ENCODE measurements at regions not wholly inside any gene's neighbourhood (a gene's known extent, or its start where the extent isn't known, plus 50 kb on each side); places are given as distances from the start of the nearest gene placed in this dataset.

DNA sequence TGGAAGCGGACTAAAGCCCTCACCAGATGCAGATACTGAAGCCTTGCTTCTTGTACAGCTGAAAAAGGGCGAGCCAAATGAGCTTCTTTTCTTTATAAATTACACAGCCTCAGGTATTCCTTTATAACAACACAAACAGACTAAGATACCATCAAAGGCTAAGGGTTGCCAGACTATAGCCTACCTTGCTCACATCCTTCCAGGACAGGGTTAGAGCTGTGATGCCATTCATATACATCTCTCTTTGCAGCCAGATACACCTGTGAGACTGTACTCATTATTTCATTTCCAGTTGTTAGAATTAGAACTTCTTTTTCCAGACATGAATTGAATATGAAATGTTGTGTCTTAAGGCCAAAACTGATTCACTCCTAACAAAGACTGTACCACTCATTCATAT is 262.8 kb upstream of the NR2F2 start:
- Histone ChIP-seq H3K27me3 (no peaks in the 10 kb centered on the region), H3K4me1 (no peaks in the 10 kb centered on the region), H3K9me3 (no peaks in the 10 kb centered on the region), H3K36me3 (no peaks in the 10 kb centered on the region), H3K4me3 (no peak overlapping the region), H3K27ac (no peak overlapping the region)
- TF ChIP-seq, protein P1, sequence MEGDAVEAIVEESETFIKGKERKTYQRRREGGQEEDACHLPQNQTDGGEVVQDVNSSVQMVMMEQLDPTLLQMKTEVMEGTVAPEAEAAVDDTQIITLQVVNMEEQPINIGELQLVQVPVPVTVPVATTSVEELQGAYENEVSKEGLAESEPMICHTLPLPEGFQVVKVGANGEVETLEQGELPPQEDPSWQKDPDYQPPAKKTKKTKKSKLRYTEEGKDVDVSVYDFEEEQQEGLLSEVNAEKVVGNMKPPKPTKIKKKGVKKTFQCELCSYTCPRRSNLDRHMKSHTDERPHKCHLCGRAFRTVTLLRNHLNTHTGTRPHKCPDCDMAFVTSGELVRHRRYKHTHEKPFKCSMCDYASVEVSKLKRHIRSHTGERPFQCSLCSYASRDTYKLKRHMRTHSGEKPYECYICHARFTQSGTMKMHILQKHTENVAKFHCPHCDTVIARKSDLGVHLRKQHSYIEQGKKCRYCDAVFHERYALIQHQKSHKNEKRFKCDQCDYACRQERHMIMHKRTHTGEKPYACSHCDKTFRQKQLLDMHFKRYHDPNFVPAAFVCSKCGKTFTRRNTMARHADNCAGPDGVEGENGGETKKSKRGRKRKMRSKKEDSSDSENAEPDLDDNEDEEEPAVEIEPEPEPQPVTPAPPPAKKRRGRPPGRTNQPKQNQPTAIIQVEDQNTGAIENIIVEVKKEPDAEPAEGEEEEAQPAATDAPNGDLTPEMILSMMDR (IDR thresholded peaks at IDR 0.05), result no peak
- DNase-seq, result no peak
- intact Hi-C loops (cut with DNase I), result no loop called here
- ATAC-seq, result no peak

DNA sequence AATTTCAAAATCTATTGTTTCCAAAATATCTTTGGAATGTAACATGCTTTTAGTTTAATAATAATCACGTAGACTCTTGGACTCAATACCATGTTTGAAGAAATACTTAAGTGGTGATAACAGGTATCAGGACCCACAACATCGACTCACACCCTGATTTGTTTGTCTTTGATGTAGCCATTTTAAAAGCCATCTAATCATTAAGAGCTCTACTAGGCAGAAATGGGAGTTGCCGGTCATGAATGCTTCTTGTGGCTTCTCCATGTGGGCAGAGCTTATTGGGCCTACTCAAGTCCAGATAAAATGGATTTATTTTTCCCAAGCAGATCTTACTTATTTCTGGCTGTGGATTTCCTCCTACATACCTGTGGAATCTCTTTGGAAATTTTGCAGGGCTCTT is 261.6 kb upstream of the NR2F2 start:
- intact Hi-C loops (cut with DNase I), result no loop called here
- H3K36me3 ChIP-seq, result no peaks in the 10 kb centered on the region
- no peak overlapping the region for H3K4me3 ChIP-seq
- no peaks in the 10 kb centered on the region for H3K9me3 ChIP-seq
- no peak for DNase-seq
- TF ChIP-seq, protein P1 (IDR thresholded peaks at IDR 0.05), result no peak
- ATAC-seq, result no peak
- H3K27me3 ChIP-seq, result no peaks in the 10 kb centered on the region
- H3K4me1 ChIP-seq, result no peaks in the 10 kb centered on the region
- H3K27ac ChIP-seq, result no peak overlapping the region

DNA sequence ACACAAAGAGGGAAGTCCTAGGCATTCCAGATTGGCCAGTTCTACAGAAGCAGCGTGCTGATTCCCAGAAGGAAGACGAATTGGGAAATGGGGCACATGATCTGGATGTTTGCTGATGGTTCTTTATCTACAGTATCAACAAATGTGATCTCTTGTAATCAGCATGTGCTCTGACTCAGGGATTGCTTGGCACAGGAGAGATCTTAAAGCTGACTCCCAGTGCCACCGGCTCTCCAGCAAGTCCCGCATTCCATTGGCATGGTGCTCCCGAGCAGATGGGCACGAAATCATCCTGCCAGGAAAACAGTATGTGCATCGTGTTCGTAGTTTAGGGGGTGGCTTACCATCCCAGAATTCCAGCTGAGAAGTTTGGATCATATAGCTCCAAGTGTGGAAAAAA is 259.9 kb upstream of the NR2F2 start:
- Histone ChIP-seq H3K36me3 (no peaks in the 10 kb centered on the region), H3K4me1 (no peaks in the 10 kb centered on the region), H3K9me3 (no peaks in the 10 kb centered on the region), H3K4me3 (no peak overlapping the region), H3K27ac (no peak overlapping the region), H3K27me3 (no peaks in the 10 kb centered on the region)
- ATAC-seq (no peak), DNase-seq (no peak)
- TF ChIP-seq, protein P1 (IDR thresholded peaks at IDR 0.05), result no peak
- intact Hi-C loops (cut with DNase I), result no loop called here

DNA sequence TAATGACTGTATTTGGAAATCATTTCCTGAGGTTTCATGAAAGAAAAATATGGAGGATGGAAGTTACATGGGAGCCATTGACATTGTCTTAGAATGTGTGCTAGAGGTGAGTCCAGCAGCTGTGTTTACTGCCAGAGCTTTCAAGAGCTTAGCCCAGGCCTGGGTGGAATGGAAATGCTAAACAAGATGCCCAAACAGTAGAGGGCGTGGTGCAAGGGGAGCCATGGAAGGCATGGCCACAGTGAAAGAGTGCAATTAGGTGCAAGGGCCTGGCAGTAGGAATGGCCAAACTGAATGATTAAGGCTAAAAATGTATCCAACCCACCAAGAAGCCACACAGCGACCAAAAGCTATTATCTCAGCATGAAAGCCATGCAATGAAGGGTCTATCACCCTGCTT is 257.7 kb upstream of the NR2F2 start:
- ATAC-seq (no peak), DNase-seq (no peak)
- Histone ChIP-seq H3K4me3 (no peak overlapping the region), H3K27me3 (no peaks in the 10 kb centered on the region), H3K9me3 (no peaks in the 10 kb centered on the region), H3K27ac (no peak overlapping the region), H3K4me1 (no peaks in the 10 kb centered on the region), H3K36me3 (no peaks in the 10 kb centered on the region)
- intact Hi-C loops (cut with DNase I), result no loop called here
- TF ChIP-seq, protein P1 (IDR thresholded peaks at IDR 0.05), result no peak

DNA sequence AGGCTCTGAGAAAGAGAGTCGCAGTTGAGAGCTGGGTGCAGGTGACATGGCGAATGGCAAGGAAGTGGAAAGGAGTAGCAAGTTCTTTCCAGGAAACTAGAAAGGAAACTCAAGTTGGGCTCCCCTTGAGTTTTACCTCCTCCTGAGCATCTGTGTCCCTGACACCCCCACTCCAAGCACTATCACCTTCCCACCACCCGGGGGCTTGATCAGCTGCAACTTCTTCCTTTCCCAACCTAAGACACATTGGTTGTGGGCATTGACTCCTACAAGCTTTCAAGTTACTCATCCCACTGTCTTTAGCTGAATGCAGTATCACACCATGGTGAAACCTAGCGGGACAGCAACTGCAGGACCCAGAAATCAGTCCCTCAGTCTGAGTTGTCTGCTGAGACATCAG is 256.6 kb upstream of the NR2F2 start:
- Histone ChIP-seq H3K9me3 (no peaks in the 10 kb centered on the region), H3K27ac (no peak overlapping the region), H3K4me3 (no peak overlapping the region), H3K36me3 (no peaks in the 10 kb centered on the region), H3K27me3 (no peaks in the 10 kb centered on the region), H3K4me1 (no peaks in the 10 kb centered on the region)
- no peak for DNase-seq
- intact Hi-C loops (cut with DNase I), result no loop called here
- ATAC-seq, result no peak
- TF ChIP-seq, protein P1 (IDR thresholded peaks at IDR 0.05), result no peak
